ENCODE measurements at regions not wholly inside any gene's neighbourhood (a gene's known extent, or its start where the extent isn't known, plus 50 kb on each side); places are given as distances from the start of the nearest gene placed in this dataset.
"Not testable (repeated sequence)": the region's sequence is repeated elsewhere in the genome, so short reads cannot be mapped to it uniquely, and the experiment has no call there.

DNA sequence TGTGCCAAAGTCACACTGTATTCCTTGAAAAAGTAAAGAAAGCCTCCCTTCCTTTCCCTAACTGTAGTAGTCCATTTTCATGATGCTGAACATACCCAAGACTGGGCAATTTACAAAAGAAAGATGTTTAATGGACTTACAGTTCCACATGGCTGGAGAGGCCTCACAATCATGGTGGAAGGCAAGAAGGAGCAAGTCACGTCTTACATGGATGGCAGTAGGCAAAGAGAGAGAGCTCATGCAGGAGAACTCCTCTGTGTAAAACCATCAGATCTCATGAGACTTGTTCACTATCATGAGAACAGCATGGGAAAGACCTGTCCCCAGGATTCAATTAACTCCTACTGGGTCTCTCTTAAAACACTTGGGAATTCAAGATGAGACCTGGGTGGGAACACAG lies 222.5 kb upstream of the NT5E start:
- TF ChIP-seq, protein P1, sequence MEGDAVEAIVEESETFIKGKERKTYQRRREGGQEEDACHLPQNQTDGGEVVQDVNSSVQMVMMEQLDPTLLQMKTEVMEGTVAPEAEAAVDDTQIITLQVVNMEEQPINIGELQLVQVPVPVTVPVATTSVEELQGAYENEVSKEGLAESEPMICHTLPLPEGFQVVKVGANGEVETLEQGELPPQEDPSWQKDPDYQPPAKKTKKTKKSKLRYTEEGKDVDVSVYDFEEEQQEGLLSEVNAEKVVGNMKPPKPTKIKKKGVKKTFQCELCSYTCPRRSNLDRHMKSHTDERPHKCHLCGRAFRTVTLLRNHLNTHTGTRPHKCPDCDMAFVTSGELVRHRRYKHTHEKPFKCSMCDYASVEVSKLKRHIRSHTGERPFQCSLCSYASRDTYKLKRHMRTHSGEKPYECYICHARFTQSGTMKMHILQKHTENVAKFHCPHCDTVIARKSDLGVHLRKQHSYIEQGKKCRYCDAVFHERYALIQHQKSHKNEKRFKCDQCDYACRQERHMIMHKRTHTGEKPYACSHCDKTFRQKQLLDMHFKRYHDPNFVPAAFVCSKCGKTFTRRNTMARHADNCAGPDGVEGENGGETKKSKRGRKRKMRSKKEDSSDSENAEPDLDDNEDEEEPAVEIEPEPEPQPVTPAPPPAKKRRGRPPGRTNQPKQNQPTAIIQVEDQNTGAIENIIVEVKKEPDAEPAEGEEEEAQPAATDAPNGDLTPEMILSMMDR (IDR thresholded peaks at IDR 0.05; ENCODE audit: low read length): not testable (repeated sequence)
- not testable (repeated sequence) for TF ChIP-seq EZH2 (IDR thresholded peaks at IDR 0.05; ENCODE audit: borderline replicate concordance, low read length)
